Skeletal muscle cell (primary cell): ENCODE measurements at regions not wholly inside any gene's neighbourhood (a gene's known extent, or its start where the extent isn't known, plus 50 kb on each side); places are given as distances from the start of the nearest gene placed in this dataset.

Experiments used
- DNase-seq: peaks from one replicate; pipeline ENCODE4 v3.0.0-alpha.2; 2010; ENCODE audit warnings: low read depth
- H3K4me3 ChIP-seq: 2 replicates; pipeline ENCODE4 v1.5.1; 2011; ENCODE audit warnings: low read depth, mild to moderate bottlenecking, control low read depth, low read length, moderate library complexity

DNA sequence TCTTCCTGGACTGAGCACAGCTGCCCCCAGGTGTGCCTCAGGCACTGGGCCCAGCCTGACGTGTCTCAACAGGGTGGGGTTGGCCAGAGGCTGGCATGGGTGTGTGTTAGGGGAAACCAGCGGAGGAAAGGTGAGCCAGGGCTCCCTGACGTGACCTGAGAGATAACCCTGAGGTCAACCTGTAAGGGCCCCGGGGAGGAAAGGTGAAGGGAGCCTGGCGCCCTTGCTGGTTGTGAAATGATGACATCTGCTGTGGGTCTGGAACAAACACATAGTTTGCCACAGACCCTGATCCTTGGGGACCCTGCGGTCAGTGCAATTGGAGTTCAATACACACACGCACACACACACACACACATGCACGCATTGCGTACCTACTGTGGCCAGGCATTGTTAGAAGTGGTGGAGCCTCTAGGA, 100.2 kb upstream of the TLE3 start:
- DNase-seq, result no peak
- no peak overlapping the region for H3K4me3 ChIP-seq

DNA sequence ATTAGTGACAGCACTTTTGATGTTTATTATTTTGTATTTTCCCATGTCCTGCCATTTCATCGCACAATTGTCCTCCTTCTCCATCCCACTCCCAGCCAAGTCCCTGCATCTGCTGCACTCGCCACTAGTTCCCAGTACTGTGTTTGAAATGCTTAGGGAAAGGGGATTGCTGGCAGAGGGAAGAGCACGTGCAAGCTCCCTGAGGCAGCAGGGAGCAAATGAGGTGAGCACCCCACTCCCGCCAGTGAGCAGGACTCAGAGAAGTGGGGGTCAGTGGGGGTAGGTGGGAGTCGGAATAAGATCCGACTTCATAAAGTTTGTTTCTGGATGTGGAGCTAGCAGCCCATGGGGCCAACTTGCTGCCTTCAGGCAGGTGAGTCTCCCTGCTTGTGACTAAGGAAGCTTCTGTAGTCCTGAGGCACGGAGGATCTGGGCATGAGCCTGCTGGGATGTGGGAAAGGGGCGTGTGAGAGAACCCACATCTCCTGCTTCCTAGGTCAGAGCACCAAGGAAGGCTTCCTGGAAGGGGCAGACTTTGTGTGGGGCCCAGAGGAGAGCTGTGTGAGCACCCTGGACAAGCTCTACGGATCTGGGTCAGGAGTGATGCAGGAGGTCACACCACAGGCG, 99.7 kb upstream of the TLE3 start:
- DNase-seq, result no peak
- H3K4me3 ChIP-seq, result no peak overlapping the region

DNA sequence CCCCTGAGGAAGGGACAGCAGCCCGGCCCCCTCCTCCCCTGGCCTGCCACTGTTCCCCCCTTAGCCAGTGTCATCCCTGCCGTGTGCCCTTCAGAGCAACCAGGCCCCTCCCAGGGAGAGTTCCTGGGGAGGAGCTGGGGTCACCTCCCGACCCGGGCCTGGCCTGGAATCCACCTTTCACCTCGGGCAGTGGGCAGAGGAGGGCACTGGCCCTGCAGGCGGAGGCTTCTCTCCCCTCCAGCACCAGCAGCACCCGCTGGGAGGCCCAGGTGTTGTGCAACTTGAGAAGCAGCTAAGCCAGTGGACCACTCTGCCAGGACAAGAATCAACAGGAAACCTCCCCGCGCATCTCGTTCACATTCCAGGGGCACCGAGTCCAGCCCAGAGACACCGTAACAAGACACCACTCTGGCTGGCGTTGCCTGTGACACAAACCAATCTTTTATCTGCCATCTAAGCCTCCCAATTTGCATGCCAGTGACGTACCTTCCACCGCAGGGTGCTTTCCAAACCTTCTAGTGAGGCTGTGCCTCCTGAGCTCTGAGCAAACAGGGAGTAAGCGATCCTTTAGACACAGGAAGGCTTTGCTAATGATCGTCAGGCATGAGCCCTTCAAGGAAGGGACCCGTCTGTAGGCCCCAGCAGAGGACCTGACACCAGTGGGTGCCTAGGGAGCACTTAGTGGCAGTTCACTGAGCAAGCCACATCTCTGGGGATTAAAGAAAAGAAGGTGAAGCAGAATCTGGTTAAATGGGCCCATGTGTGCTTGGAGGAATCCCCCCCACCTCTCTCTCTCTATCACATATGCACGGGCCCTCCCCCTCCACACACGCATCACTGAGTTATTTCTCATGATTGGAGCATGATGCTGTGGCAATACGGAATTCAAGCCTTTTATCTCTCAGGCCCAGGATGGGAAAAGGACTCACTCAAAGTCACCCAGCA, 98.9 kb upstream of the TLE3 start:
- peak; percentile 77 for DNase-seq

DNA sequence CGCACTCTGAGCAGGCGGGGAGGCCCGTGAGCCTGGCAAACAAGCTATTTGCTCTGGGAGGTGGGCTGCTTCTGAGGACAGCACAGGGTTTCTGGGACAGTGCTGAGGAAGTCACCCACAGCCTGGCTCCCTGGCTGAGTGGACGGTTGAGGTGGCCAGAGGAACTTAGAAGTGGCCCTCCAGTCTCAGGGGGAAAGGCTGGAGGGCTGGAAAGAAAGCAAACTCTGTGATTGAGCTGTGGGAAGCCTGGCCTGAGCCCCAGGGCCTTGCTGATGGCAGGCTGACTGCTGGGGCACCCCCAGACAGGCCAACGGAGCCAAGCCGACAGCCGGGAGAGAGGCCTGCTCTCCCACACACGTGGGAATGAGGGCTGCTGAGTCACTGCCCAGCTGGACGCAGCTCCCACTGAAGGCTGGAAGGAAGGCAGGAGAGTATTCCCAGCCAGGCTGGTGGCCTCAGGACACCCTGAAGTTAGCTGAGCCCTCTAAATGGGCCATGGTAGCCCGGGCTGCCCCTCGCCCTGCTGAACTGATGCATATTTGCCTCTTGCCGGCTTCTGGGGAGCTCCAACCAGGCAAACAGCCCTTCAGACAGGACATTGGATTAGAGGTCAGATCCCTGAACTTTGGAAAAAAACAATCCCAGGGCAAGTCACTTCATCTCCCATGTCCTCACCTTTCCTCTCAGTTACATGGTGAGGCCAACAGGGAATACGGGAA, 98.0 kb upstream of the TLE3 start:
- DNase-seq, result peak; percentile 73
- no peak overlapping the region for H3K4me3 ChIP-seq

More for the DNA sequence above, 98.9 kb upstream of the TLE3 start:
- H3K4me3 ChIP-seq, result no peak overlapping the region

DNA sequence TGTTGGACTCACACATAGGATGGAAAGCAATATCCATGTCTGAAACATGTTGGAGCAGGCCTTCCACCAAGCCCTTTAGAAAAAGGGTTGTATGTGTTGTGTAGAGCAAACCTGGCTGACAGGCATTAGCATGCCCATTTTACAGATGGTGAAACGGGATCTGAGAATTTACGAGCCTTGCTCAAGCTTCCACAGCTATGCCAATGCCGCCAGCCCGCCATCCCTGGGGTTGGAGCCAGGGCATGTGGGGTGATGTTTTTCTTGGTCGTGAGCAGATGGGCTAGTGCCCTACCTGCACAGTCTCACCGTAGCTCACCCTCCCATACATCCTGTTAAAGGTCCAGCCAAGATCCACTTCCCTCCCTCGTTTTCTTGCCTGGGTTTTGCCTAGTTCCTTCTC, 97.5 kb upstream of the TLE3 start:
- H3K4me3 ChIP-seq, result no peak overlapping the region
- DNase-seq, result no peak

DNA sequence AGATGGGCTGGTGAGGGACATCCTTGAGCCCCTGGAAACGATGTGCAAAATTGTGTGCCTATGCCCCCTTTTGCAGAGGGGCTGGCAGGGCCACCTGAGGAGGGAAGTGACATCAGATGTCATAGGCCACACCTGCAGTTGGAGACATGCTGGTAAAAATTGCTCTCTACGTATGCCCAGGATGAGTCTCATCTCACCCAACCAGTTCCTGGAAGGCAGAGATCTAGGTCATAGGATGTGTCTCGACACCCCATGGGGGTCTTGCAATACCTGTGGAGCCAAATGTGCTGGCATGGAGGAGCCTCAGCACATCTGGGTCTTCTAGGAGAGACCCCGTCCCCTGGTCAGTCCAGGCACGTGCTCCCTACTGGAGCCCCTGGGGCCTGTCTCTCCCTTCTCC, 96.5 kb upstream of the TLE3 start:
- no peak overlapping the region for H3K4me3 ChIP-seq
- no peak for DNase-seq

DNA sequence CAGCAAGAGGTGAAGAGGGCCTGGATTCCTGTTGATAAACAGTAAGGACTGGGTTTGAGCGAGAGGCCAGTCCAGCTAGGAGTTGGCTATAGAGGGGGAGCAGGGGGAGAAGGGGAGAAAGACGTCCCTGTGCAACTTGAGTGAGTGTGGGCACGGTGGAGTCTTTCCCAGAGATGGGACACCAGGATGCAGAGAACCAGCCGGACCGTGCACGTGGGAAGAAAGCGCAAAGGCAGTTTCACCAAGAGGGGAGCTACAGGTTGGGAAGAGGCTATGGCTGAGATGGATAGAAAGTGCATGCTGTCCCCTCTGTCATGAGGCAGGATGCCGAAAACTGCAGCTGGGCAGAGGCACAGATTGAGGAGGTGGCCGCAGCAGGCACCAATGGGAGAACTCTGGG, 96.0 kb upstream of the TLE3 start:
- no peak for DNase-seq
- no peak overlapping the region for H3K4me3 ChIP-seq

DNA sequence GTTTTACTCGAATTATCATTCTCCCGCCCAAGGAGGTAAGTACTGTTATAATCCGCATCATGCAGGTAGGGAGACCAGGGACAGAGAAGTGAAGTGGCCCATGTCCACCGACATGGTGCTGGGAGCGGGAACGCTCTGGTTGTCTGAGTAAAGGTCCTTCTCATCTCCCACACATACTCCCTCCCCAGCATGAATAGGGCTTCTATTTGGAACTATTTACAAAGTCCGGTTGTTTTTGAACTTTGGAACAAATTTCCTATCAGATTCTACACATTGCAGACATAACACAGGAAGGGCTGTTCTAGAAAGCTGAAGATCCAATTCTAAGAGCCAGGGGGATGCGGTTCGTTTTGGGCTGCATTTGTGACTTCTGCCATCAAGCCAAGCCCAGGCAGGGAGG, 94.8 kb upstream of the TLE3 start:
- H3K4me3 ChIP-seq, result no peak overlapping the region
- DNase-seq, result no peak

DNA sequence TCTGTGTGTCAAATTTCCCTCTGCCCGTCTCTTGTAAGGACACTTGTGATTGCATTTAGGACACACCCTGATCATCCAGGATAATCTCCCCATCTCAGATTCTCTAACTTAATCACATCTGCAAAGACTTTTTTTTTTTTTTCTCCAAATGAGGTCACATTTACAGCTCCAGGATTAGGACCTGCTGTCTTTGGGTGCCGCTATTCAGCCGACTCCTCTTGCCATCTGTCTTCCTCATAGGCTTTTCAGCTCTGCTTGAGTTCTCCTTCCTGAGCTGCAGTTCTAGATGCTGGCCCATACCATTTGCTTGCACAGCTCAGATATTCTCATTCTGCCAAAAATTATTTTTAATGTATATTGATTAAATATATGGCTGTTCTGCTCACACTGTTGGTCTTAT, 94.3 kb upstream of the TLE3 start:
- DNase-seq, result no peak
- H3K4me3 ChIP-seq, result no peak overlapping the region

DNA sequence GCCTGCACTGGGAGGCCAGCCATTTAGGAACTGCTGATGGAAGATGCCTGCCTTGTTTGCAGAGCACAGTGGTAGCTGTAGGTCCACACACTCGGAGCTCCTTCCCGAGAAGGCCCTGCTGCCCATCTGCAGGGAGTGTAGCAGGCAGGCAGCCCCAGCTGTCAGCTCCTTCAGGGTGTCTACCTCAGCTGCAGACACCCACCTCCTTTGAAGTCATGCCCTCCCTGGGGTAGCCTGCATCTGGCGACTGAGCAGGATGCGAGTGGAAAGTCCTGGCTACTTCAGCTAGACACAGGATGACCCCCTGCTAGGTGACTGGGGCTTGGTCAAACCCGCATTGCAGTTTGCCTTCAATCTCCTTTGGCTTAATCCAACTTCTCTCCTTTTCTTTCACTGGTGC, 93.2 kb upstream of the TLE3 start:
- H3K4me3 ChIP-seq, result no peak overlapping the region
- no peak for DNase-seq

DNA sequence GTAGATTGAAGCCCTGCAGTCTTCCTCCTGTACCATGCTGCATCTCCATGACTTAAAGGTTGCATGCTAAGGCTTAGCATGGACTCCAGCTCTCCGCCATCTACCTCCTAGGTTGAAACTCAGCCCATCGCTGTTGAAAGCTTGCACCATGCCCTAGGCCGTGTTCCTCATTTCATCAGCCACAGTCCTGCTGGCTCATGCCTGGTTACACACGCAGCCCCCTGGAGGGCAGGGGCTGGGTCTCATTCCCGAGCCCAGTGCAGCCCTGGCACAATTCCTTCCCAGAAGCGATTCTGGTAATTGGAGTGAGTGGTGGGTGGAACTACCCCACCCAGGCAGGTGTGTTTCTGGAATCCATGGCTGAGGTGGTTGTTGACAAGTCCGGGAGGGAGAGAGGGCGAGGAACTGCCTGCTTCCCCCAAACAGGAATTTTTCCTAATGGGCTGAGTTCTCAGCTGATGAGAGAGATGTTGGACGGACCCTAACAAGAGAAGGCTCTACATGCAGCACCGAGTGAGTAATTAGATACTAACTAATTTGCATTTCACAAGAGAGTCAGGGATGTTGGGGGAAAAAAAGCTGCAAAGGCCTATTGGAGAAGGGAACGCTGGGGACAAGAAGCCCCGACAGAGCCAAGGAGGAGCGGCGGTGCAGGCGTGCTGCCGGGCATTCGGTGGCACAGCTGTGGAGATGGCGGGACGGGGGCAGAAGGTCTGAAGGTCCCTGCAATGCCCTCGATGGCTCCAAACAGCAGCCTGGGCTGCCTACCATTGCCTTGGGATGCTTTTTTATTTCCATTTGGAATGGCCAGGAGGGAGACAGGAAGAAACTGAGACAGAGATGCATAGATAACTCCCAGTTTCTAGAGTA, 92.3 kb upstream of the TLE3 start:
- no peak overlapping the region for H3K4me3 ChIP-seq
- DNase-seq, result no peak

DNA sequence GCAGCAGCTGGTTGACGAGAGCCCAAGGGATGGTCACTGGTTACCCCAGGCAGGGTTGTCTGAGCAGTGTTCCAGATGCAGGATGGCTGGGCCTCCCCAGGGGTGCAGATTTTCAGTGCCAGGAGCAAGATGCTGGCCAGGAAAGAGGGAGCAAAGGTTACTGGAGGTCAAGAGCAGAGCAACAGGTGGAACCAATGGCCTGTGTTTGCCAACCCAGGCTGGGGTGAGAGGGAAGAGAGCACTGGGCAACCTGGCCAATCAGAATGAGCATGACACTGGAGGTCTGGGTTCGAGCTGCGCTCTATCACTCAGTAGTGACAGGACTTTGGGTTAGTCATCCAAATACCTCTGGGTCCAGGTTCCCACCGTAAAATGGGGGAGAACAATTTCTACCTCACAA, 90.6 kb upstream of the TLE3 start:
- no peak for DNase-seq
- no peak overlapping the region for H3K4me3 ChIP-seq

DNA sequence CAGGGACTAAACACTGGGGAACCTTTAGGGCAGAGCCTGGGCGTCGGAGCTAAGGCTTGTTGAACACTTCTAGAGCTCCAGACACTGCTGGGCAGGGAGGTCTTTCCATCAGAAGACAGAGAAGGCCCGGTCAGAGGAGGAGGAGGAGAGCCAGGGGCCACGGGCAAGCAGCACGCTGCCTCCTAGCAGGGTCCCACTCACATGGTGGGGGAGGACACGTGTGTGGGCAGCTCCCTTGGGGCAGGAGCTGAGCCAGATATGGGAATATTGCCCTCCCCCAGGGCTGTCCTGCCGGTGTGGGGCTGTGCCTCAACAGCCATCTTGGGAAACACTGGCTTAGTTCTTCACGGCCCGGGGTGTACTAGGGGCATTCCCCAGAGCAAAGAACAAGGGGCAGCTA, 89.6 kb upstream of the TLE3 start:
- no peak for DNase-seq
- no peak overlapping the region for H3K4me3 ChIP-seq

DNA sequence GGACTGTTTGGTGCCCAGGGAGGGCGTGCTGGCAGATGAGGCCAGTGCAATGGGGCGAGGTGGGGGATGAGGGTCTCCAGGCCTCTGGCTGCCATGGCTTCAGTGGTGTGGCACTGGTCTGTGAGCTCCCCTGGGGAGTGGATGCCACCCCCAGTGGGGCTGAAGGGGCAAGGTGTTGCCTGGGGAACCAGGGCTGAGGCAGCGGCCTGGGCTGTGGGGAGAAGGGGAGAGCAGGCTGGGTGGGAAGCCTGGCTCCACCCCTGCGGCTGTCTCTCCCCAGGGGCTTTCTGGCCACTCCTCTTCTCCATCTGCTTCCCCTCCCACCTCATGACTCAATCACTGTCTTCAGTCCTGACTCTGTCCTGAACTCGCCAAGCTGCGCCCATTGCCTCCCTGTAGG, 88.4 kb upstream of the TLE3 start:
- H3K4me3 ChIP-seq, result no peak overlapping the region
- no peak for DNase-seq

DNA sequence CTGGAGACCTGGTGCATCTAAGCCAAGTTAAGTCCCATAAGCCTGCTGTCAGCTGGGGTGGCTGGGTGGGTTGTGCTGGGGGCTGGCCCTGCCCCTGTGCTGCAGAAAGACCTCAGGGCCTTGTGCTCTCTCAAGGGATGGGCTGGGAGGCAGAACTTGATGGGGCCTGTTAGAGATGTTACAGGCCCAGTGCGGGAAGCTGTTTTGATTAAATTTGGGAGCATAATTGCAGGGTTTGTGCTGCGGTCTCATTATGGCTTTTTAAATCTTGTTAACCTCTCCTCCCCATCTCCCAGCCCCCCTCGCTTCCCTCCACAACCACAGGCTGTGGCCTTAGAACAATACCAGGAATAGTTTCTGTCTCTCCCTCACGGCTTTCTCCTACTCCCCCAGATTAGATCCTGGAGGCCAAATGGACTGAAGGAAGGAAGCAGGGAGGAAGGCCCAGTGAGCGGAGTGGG, 87.6 kb upstream of the TLE3 start:
- H3K4me3 ChIP-seq, result no peak overlapping the region
- no peak for DNase-seq

DNA sequence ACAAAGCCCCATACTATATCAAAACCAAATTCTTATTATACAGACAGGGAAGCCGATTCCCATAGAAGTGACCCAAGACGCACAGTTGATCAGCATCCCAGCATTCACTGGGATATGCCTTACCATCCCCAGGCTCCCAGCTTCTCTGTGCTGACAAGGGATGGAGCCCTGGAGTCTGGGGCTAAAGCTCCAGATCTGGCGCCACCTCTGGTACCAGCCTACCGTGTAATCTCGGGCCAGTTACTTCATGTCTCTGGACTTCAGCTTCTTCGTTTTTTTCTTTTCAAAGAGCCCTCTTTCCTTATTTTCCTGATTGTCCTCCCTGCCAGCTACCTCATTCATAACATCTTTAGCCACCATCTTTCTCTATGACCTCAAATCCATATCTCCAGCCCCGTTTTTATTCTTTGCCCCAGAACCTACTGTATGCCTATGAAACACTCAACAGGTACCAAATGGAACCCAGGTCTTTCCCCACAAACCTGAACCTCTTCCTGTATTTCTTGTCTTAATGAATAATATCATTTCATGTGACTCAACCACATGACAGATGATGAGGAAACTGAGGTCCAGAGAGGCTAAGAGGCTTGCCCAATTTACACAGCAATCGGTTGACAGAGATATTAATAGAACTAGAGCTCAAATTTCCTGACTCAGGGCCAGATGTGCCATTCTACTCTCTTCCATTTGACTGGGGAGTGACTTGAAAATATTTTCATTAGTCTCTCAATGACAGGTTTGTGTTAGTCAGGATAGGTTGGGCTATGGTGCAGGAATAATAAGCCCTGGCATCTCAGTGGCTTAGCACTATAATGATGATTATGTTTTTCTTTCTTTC, 85.4 kb upstream of the TLE3 start:
- H3K4me3 ChIP-seq, result no peak overlapping the region
- no peak for DNase-seq

DNA sequence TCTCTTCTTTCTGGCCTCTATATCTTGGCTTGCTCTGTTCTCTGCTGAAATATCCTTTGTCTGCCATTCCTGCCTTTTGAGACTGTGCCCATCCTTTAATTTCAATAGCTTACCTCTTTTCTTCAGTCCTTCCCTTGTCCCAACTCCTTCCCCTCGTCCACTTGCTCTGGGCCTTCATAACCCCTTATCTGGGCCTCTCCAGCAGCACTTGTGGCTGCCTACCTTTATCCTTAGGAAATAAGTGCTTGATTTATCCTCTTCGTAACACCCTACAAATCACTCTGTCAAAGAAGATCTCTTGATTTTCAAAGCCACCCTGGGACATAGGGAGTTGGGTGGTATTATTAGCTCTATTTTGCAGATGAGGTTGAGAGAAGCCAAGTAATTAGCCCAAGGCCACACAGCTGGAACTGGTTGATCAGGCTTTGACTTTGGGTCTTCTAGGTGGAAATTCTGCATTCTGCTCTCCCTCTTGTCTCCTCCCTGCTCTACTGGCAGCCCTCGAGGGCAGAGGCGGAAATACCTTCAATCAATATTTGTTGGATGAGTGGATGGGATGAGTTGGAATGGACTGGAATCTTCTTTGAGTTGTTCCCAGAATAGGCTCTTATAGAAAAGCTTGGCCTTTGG, 84.0 kb upstream of the TLE3 start:
- no peak for DNase-seq

DNA sequence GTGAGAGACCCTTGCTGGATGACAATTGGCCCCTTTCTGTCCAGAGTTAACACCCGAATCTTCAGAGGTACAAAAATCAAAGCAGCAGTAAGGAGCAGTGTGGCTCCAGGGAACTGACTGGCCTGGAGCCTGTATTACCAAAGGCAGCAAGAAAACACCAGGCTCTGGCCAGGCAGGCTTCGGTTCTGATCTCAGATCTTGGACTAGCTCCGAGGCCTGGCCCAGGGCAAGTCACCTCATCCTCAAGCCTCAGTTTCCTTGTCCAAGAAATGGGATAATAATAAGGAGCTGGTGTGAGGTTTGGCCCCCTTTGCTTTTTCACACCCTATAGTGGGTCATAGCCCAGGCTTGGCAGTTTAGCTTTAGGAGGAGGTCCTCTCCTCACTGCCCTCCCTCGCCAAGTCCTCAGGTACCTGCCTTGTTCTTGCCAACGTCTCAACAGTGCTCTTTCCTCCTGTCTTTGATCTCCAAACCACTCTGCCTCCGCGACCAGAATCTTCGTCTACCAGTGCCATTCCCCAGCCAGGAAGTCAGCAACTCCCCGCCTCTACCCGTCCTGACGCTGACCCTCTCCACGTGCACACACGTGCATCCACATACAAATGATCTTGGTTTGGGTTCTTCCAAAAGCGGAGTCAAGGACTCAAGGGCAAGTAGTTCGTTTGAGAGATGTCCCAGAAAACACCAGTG, 82.6 kb upstream of the TLE3 start:
- H3K4me3 ChIP-seq, result no peak overlapping the region
- no peak for DNase-seq

More for the DNA sequence above, 84.0 kb upstream of the TLE3 start:
- no peak overlapping the region for H3K4me3 ChIP-seq
